Keratinocyte (primary cell): ENCODE measurements at regions not wholly inside any gene's neighbourhood (a gene's known extent, or its start where the extent isn't known, plus 50 kb on each side); places are given as distances from the start of the nearest gene placed in this dataset.
"Not testable (repeated sequence)": the region's sequence is repeated elsewhere in the genome, so short reads cannot be mapped to it uniquely, and the experiment has no call there.

ENCODE experiments used
- DNase-seq: peaks from one replicate; pipeline ENCODE4 v3.0.0-alpha.2; 2011; ENCODE audit warnings: low read depth, missing footprints, low spot score
- FAIRE-seq: peaks from 2 replicates; lab custom pipeline; 2011; peaks lifted over from hg19 to GRCh38; lab: Jason Lieb, UNC
- H2AFZ ChIP-seq: 2 replicates; pipeline ENCODE4 v1.6.0; 2012; ENCODE audit warnings: low read length, control low read depth, inconsistent platforms; ENCODE audit not compliant: control insufficient read depth
- H3K27ac ChIP-seq: 2 replicates; pipeline ENCODE4 v1.5.1; 2011; ENCODE audit warnings: low read length; ENCODE audit not compliant: control insufficient read depth, insufficient read depth
- H3K27me3 ChIP-seq: 3 replicates; pipeline ENCODE4 v1.6.0; 2011; ENCODE audit warnings: low read length; ENCODE audit not compliant: control insufficient read depth, insufficient read depth; ENCODE audit errors: extremely low read depth
- H3K36me3 ChIP-seq, 2 experiments: 2 replicates in 1 of 2; 3 replicates in 1 of 2; pipeline ENCODE4 v1.5.1; 2011; ENCODE audit warnings: low read length in 2 of 2, mild to moderate bottlenecking in 1 of 2; ENCODE audit not compliant: control insufficient read depth in 2 of 2, insufficient read depth in 2 of 2; ENCODE audit errors: extremely low read depth in 1 of 2
- H3K4me1 ChIP-seq: 3 replicates; pipeline ENCODE4 v1.5.1; 2011; ENCODE audit warnings: low read length; ENCODE audit not compliant: control insufficient read depth, insufficient read depth; ENCODE audit errors: extremely low read depth
- H3K4me2 ChIP-seq: 3 replicates; pipeline ENCODE4 v1.6.0; 2011; ENCODE audit warnings: low read depth, low read length; ENCODE audit not compliant: control insufficient read depth, insufficient read depth; ENCODE audit errors: extremely low read depth
- H3K4me3 ChIP-seq, 3 experiments: fragments of 200-600 bp in 1 of 3; sonication (generic) in 1 of 3; 2 replicates in 2 of 3; 3 replicates in 1 of 3; pipeline ENCODE4 v1.5.1; 2011 to 2016; ENCODE audit warnings: low read length in 3 of 3, mild to moderate bottlenecking in 3 of 3, control low read depth in 2 of 3, inconsistent platforms in 1 of 3, low read depth in 1 of 3, mixed read lengths in 1 of 3, mixed run types in 1 of 3, moderate library complexity in 1 of 3; ENCODE audit not compliant: control insufficient read depth in 2 of 3, insufficient read depth in 2 of 3; ENCODE audit errors: extremely low read depth in 1 of 3
- H3K79me2 ChIP-seq: 2 replicates; pipeline ENCODE4 v1.6.0; 2012; ENCODE audit warnings: low read length; ENCODE audit not compliant: control insufficient read depth, insufficient read depth
- H3K9ac ChIP-seq: 3 replicates; pipeline ENCODE4 v1.6.0; 2011; ENCODE audit warnings: low read length; ENCODE audit not compliant: control insufficient read depth, insufficient read depth; ENCODE audit errors: extremely low read depth
- H3K9me1 ChIP-seq: 3 replicates; pipeline ENCODE4 v1.6.0; 2011; ENCODE audit warnings: low read length; ENCODE audit not compliant: control insufficient read depth, insufficient read depth; ENCODE audit errors: extremely low read depth
- H3K9me3 ChIP-seq: 2 replicates; pipeline ENCODE4 v1.5.1; 2012; ENCODE audit warnings: low read depth, low read length; ENCODE audit not compliant: control insufficient read depth
- H4K20me1 ChIP-seq: 3 replicates; pipeline ENCODE4 v1.6.0; 2011; ENCODE audit warnings: low read length; ENCODE audit not compliant: control insufficient read depth, insufficient read depth; ENCODE audit errors: extremely low read depth
- dilution Hi-C: fragments of 300-500 bp; cut with MboI; formaldehyde crosslinking; loops from one replicate; pipeline ENCODE4 v1.7.0; 2020; ENCODE audit warnings: low sequenced_read_pairs; ENCODE audit not compliant: extremely low pct_ligation_motif_present

- dilution Hi-C loops, H2AFZ ChIP-seq: not testable (repeated sequence)
These were observed 108.6 kb upstream of the PRSS12 start for GRCh38 chr4:118461435-118461834.

GRCh38 chr4:118465831-118466230 is 113.0 kb upstream of the PRSS12 start:
- H4K20me1 ChIP-seq, H3K36me3 ChIP-seq, H3K4me1 ChIP-seq, FAIRE-seq, H3K9me1 ChIP-seq, H3K79me2 ChIP-seq, H3K27me3 ChIP-seq, H3K4me2 ChIP-seq, DNase-seq, H3K27ac ChIP-seq, H3K9ac ChIP-seq, H3K9me3 ChIP-seq, H2AFZ ChIP-seq, dilution Hi-C loops, H3K4me3 ChIP-seq: not testable (repeated sequence)

More at GRCh38 chr4:118461435-118461834, 108.6 kb upstream of the PRSS12 start:
- not testable (repeated sequence) for H3K4me2 ChIP-seq, H3K27ac ChIP-seq, H3K4me3 ChIP-seq, H3K9me1 ChIP-seq, H4K20me1 ChIP-seq, H3K4me1 ChIP-seq, H3K36me3 ChIP-seq, H3K27me3 ChIP-seq, H3K9me3 ChIP-seq, H3K9ac ChIP-seq, H3K79me2 ChIP-seq
- FAIRE-seq (peak; percentile 13), DNase-seq (peak; percentile 35)

- H3K27ac ChIP-seq: not testable (repeated sequence)
- FAIRE-seq: peak; percentile 99
These were observed 121.3 kb upstream of the PRSS12 start for GRCh38 chr4:118474001-118474626.

GRCh38 chr4:118474771-118475170 is 122.0 kb upstream of the PRSS12 start:
- H3K4me3 ChIP-seq, H3K9me1 ChIP-seq, H3K27ac ChIP-seq, H3K79me2 ChIP-seq, H4K20me1 ChIP-seq, H3K9ac ChIP-seq, H3K9me3 ChIP-seq, H3K4me2 ChIP-seq, DNase-seq, H3K27me3 ChIP-seq, dilution Hi-C loops, H3K4me1 ChIP-seq, H2AFZ ChIP-seq, H3K36me3 ChIP-seq: not testable (repeated sequence)
- FAIRE-seq: peak; percentile 5

More at GRCh38 chr4:118474001-118474626, 121.3 kb upstream of the PRSS12 start:
- H4K20me1 ChIP-seq, H3K4me2 ChIP-seq, H3K36me3 ChIP-seq, DNase-seq, H3K9ac ChIP-seq, H3K27me3 ChIP-seq, H3K79me2 ChIP-seq, H3K9me1 ChIP-seq, H3K4me3 ChIP-seq, H2AFZ ChIP-seq, dilution Hi-C loops, H3K4me1 ChIP-seq, H3K9me3 ChIP-seq: not testable (repeated sequence)

- H3K27ac ChIP-seq, H3K9me1 ChIP-seq, H3K4me3 ChIP-seq, H3K27me3 ChIP-seq, H2AFZ ChIP-seq, H3K36me3 ChIP-seq, H4K20me1 ChIP-seq, dilution Hi-C loops, DNase-seq, H3K9me3 ChIP-seq, H3K4me1 ChIP-seq, H3K9ac ChIP-seq, FAIRE-seq, H3K4me2 ChIP-seq, H3K79me2 ChIP-seq: not testable (repeated sequence)
These were observed 123.1 kb upstream of the PRSS12 start for GRCh38 chr4:118475901-118476300.
